A673 (cell line): ENCODE measurements at regions not wholly inside any gene's neighbourhood (a gene's known extent, or its start where the extent isn't known, plus 50 kb on each side); places are given as distances from the start of the nearest gene placed in this dataset.
A peak's percentile ranks its signal among the peaks of the same experiment; 100 is the strongest.

Source experiments
- BruUV-seq: library from RNA; stranded (reverse); fragments of 400-500 nt; replicated peaks from 2 replicates; lab custom pipeline; 2021; lab: Mats Ljungman, UMichigan
- CTCF ChIA-PET: fragments of 300-600 bp; sonication (Branson Sonifier 250); formaldehyde crosslinking; loops from one replicate; lab custom pipeline; 2022; ENCODE audit warnings: antibody characterized with exemption; lab: Charles Lee
- POLR2A ChIA-PET: fragments of 300-600 bp; sonication (Branson Sonifier 250); formaldehyde crosslinking; loops from one replicate; lab custom pipeline; 2022; ENCODE audit warnings: antibody characterized with exemption; ENCODE audit not compliant: low non-redundant PET; lab: Charles Lee
- DNase-seq: peaks from one replicate; pipeline ENCODE4 v3.0.0-alpha.2; 2015; ENCODE audit warnings: low spot score
- H3K27ac ChIP-seq: fragments of 200-600 bp; sonication (generic); 2 replicates; pipeline ENCODE4 v1.5.1; 2016; ENCODE audit warnings: mixed run types, low read depth, mild to moderate bottlenecking, mixed read lengths, antibody characterized with exemption, low read length; ENCODE audit not compliant: poor library complexity, severe bottlenecking
- H3K27me3 ChIP-seq: fragments of 200-600 bp; sonication (generic); replicated peaks from 2 replicates; pipeline ENCODE4 v1.6.1; 2017; ENCODE audit warnings: mixed run types, low read depth, mild to moderate bottlenecking, mixed read lengths, antibody characterized with exemption, low read length; ENCODE audit not compliant: insufficient read depth, poor library complexity
- H3K36me3 ChIP-seq: fragments of 200-600 bp; sonication (generic); 2 replicates; pipeline ENCODE4 v1.6.1; 2016; ENCODE audit warnings: mixed run types, mild to moderate bottlenecking, mixed read lengths, antibody characterized with exemption, low read length; ENCODE audit not compliant: insufficient read depth, poor library complexity, severe bottlenecking
- H3K4me1 ChIP-seq: fragments of 200-600 bp; sonication (generic); 2 replicates; pipeline ENCODE4 v1.6.1; 2017; ENCODE audit warnings: mixed run types, mild to moderate bottlenecking, mixed read lengths, antibody characterized with exemption, low read length; ENCODE audit not compliant: insufficient read depth, poor library complexity, severe bottlenecking
- H3K4me3 ChIP-seq: fragments of 200-600 bp; sonication (generic); 2 replicates; pipeline ENCODE4 v1.5.1; 2016; ENCODE audit warnings: low read depth, mixed run types, mild to moderate bottlenecking, mixed read lengths, low read length; ENCODE audit not compliant: poor library complexity, severe bottlenecking
- H3K9me3 ChIP-seq: fragments of 200-600 bp; sonication (generic); 2 replicates; pipeline ENCODE4 v1.6.1; 2016; ENCODE audit warnings: mixed run types, low read depth, mild to moderate bottlenecking, mixed read lengths, antibody characterized with exemption, low read length; ENCODE audit not compliant: poor library complexity, severe bottlenecking
- CTCF ChIP-seq: fragments of 300-800, 200-600 bp; sonication (generic); conservative IDR thresholded peaks from 2 replicates; pipeline ENCODE4 v1.5.1; 2017; ENCODE audit warnings: low read depth, mild to moderate bottlenecking, antibody characterized with exemption, low read length, moderate library complexity, mixed read lengths
- EZH2 ChIP-seq: fragments of 200-600 bp; sonication (generic); IDR thresholded peaks from 2 replicates; pipeline ENCODE4 v1.6.1; 2017; ENCODE audit warnings: borderline replicate concordance, low read depth, mild to moderate bottlenecking, mixed read lengths, antibody characterized with exemption, low read length; ENCODE audit not compliant: poor library complexity, severe bottlenecking
- intact Hi-C: fragments of 100-400 bp; cut with micrococcal nuclease; formaldehyde crosslinking; loops from one replicate; pipeline ENCODE4 v1.10.0; 2022; ENCODE audit not compliant: unreplicated experiment

GRCh38 chr4:127118681-127119080 lies 514.1 kb upstream of the INTU start:
- Histone ChIP-seq H3K27me3 (no peaks in the 10 kb centered on the region), H3K4me1 (no peaks in the 10 kb centered on the region), H3K27ac (no peak overlapping the region), H3K4me3 (no peak overlapping the region), H3K36me3 (no peaks in the 10 kb centered on the region), H3K9me3 (no peaks in the 10 kb centered on the region)
- TF ChIP-seq CTCF (no peak), EZH2 (no peak)
- no peak for DNase-seq
- CTCF ChIA-PET: no interaction called here
- BruUV-seq: no TSS peak
- POLR2A ChIA-PET: no interaction called here
- intact Hi-C loops: no loop called here

GRCh38 chr4:127120441-127121090 lies 512.2 kb upstream of the INTU start:
- intact Hi-C loops: no loop called here
- Histone ChIP-seq H3K36me3 (no peaks in the 10 kb centered on the region), H3K27ac (no peak overlapping the region), H3K4me3 (no peak overlapping the region), H3K4me1 (no peaks in the 10 kb centered on the region), H3K27me3 (no peaks in the 10 kb centered on the region), H3K9me3 (no peaks in the 10 kb centered on the region)
- ChIA-PET POLR2A (no interaction called here), CTCF (no interaction called here)
- TF ChIP-seq EZH2 (no peak), CTCF (no peak)
- BruUV-seq: no TSS peak
- DNase-seq: no peak

- Histone ChIP-seq H3K4me1 (peaks cover 3% of the 10 kb centered on the region), H3K27me3 (no peaks in the 10 kb centered on the region), H3K4me3 (no peak overlapping the region), H3K27ac (no peak overlapping the region), H3K36me3 (no peaks in the 10 kb centered on the region), H3K9me3 (no peaks in the 10 kb centered on the region)
- intact Hi-C loops: loop anchor here (5.0 kb wide), 1 partner anchor 498 kb away; no protein-coding TSS in a partner anchor
- POLR2A ChIA-PET: no interaction called here
- peak; percentile 10 for DNase-seq
- CTCF ChIA-PET: interaction anchor here (1.3 kb wide), 1 partner anchor 164 kb away, joined by 4 read pairs; no protein-coding TSS in a partner anchor
- no peak for TF ChIP-seq EZH2
- TF ChIP-seq CTCF: peak; percentile 40; the same call in 1 of the 2 replicates
- BruUV-seq: no TSS peak
These were observed 507.8 kb upstream of the INTU start for GRCh38 chr4:127124919-127125318.
